GM18505 (cell line): ENCODE measurements at regions not wholly inside any gene's neighbourhood (a gene's known extent, or its start where the extent isn't known, plus 50 kb on each side); places are given as distances from the start of the nearest gene placed in this dataset.
A peak's percentile ranks its signal among the peaks of the same experiment; 100 is the strongest.

Experiments used
- ATAC-seq: cut with Tn5 transposase; IDR thresholded peaks from one replicate; pipeline ENCODE4 v1.9.1; 2021; ENCODE audit not compliant: unreplicated experiment
- POLR2A ChIP-seq: IDR thresholded peaks from 4 replicates; pipeline ENCODE4 v1.6.1; 2011; ENCODE audit warnings: borderline replicate concordance; ENCODE audit not compliant: insufficient read depth, insufficient read length; ENCODE audit errors: extremely low read depth

DNA sequence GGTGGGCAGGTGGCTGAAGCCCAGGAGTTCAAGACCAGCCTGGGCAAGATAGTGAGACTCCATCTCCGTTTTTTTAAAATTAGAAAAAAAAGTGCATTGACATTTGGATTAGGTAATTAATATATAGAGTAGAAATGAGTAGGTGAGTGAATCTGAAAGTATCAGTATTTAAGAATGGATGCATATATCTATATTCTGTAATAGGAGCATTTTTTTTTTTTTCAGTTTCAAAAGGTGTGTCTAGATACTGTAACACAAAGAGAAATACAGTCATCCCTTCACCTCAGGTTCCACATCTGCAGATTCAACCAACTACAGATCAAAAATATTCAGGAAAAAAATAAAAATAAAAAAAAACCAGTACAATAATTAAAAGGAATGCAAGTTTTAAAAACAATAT, 50.8 kb downstream of the RBM27 start:
- TF ChIP-seq POLR2A = no peak
- ATAC-seq = no peak

DNA sequence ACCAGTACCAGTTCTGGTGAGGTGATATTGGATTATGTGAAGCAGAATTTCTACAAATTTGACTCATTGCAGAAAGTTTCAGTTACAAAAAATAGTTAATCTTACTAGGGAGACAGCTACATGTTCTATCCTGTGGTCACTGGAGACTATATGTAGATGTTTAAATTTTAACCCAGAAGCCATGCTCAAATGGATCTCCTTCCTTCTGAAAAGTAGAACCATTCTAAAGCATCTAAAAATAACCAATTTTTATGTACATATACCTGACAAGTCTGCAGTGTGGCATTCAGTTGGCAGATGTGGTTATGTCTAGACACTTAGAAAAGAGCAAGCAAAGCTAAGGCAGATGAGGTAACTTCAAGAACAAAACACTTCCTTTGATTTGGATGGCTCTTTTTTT, 65.5 kb upstream of the POU4F3 start:
- TF ChIP-seq POLR2A = no peak
- ATAC-seq = peak; percentile 55

DNA sequence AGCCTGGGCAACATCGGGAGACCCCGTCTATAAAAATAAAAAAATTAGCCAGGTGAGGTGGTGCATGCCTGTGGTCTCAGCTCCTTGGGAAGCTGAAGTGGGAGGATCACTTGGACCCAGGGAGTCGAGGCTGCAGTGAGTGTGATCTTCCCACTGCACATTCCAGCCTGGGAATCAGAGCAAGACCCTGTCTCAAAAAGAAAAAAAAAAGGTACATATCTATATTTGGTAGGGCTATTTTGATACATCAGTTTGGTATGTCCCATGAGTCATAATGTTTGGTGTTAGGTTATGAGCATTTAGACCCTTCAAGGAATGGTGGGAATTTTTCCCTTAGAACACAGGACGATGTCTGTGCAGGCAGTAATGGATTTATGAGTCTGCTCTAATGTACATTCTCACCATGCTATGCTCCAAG, 55.3 kb upstream of the POU4F3 start:
- no peak for TF ChIP-seq POLR2A

GRCh38 chr5:146284016-146284415, 54.6 kb upstream of the POU4F3 start:
- ATAC-seq = no peak
- TF ChIP-seq POLR2A = no peak

More for the DNA sequence above, 55.3 kb upstream of the POU4F3 start:
- ATAC-seq = no peak
